Adrenal gland (tissue), 5 donors: ENCODE measurements at regions not wholly inside any gene's neighbourhood (a gene's known extent, or its start where the extent isn't known, plus 50 kb on each side); places are given as distances from the start of the nearest gene placed in this dataset.

Experiments
- POLR2A ChIP-seq, 2 donors: fragments of 450-650 bp; IDR thresholded peaks; one replicate each; pipeline ENCODE4 v1.6.1; 2017; ENCODE audit warnings: antibody characterized with exemption in 2 of 2, mild to moderate bottlenecking in 2 of 2, moderate library complexity in 1 of 2
- TF ChIP-seq, protein P1 (sequence below), 6 experiments: fragments of 450-650 bp in 4 of 6; fragments of 200-600 bp in 2 of 6; sonication (generic) in 1 of 6; IDR thresholded peaks; 1 replicate in 5 of 6; 2 replicates in 1 of 6; pipeline versions ENCODE4 v1.5.1 to v1.8.0; 2016 to 2021; ENCODE audit warnings: antibody characterized with exemption in 6 of 6, mild to moderate bottlenecking in 2 of 6, moderate library complexity in 1 of 6
- donor health status: DM: no; HTN: no; CAD: no.

DNA sequence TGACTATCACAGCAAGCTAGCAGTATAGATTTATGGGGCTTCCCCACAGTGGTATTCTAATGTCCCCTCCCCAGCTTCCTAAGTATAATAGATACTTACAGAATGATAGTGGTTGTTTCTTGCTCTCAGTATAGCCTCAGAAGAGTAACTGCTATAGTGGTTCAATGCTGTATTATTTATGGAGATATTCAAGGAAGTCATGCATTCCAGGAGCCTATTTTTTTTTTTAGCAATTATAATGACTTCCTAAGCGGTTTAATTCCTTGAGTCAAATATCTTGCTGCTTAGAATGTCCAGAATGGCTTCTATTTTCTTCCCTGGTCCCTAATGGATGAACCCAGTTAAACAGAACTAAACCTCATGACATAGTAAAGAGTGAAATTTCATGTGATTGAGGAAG lies 451.5 kb upstream of the SEMA3D start:
- TF ChIP-seq, protein P1, sequence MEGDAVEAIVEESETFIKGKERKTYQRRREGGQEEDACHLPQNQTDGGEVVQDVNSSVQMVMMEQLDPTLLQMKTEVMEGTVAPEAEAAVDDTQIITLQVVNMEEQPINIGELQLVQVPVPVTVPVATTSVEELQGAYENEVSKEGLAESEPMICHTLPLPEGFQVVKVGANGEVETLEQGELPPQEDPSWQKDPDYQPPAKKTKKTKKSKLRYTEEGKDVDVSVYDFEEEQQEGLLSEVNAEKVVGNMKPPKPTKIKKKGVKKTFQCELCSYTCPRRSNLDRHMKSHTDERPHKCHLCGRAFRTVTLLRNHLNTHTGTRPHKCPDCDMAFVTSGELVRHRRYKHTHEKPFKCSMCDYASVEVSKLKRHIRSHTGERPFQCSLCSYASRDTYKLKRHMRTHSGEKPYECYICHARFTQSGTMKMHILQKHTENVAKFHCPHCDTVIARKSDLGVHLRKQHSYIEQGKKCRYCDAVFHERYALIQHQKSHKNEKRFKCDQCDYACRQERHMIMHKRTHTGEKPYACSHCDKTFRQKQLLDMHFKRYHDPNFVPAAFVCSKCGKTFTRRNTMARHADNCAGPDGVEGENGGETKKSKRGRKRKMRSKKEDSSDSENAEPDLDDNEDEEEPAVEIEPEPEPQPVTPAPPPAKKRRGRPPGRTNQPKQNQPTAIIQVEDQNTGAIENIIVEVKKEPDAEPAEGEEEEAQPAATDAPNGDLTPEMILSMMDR (IDR thresholded peaks at IDR 0.05), result no peak
- TF ChIP-seq POLR2A (IDR thresholded peaks at IDR 0.05), result no peak
